Progenitor cell of endocrine pancreas (in vitro differentiated cells): ENCODE measurements at regions not wholly inside any gene's neighbourhood (a gene's known extent, or its start where the extent isn't known, plus 50 kb on each side); places are given as distances from the start of the nearest gene placed in this dataset.

ENCODE experiments used
- DNase-seq: peaks from one replicate; pipeline ENCODE4 v3.0.0; 2021; ENCODE audit warnings: low spot score; ENCODE audit not compliant: unreplicated experiment
- H3K27ac Mint-ChIP-seq: 2 replicates; pipeline ENCODE4 v1.8.0; 2021; ENCODE audit warnings: mild to moderate bottlenecking, moderate library complexity, mixed read lengths
- H3K27me3 Mint-ChIP-seq: 2 replicates; pipeline ENCODE4 v1.8.0; 2021; ENCODE audit warnings: mixed read lengths
- H3K36me3 Mint-ChIP-seq: 2 replicates; pipeline ENCODE4 v1.8.0; 2022; ENCODE audit warnings: mixed read lengths; ENCODE audit not compliant: insufficient read depth
- H3K4me1 Mint-ChIP-seq: 2 replicates; pipeline ENCODE4 v1.8.0; 2021; ENCODE audit warnings: low read depth, mixed read lengths
- H3K4me3 Mint-ChIP-seq: 2 replicates; pipeline ENCODE4 v1.8.0; 2021; ENCODE audit warnings: low read depth, mild to moderate bottlenecking, moderate library complexity, mixed read lengths
- H3K9me3 Mint-ChIP-seq: 2 replicates; pipeline ENCODE4 v1.8.0; 2021; ENCODE audit warnings: low read depth, mixed read lengths
- TF ChIP-seq, protein P1 (sequence below): fragments of 200-600 bp; sonication (generic); IDR thresholded peaks from one replicate; pipeline ENCODE4 v1.5.0; 2021; ENCODE audit warnings: antibody characterized with exemption, mild to moderate bottlenecking; ENCODE audit not compliant: unreplicated experiment

DNA sequence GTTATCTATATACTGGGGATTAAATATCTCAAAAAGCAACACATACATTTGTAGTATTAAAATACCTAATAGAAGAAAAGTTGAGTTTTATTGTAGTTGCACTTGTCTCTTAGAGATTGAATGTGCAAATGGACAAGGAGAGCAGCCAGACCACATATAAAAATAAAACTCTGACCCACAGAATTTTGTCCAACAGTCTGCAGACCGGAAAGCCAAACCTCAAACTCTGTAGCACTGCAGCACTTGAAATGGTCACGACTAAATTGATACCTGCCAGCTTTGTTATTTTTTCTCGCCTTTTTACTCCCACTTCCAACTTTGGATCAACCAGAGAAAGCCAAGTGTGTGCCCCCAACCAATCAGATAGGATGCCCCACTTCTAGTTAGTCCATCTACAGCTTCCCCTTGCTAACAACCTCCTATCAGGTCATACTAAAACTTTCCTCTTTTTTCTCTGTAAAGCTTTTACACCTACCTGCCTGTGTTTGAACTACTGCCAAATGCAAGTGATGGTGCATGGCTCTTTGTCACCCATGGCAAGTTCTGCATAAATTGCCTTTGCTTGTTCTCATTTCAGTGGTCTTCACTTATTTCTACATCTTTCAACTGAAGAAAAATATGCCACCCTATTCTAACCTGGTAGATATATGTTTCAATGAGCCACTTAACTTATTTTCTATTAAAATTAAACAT lies 1250.7 kb upstream of the SPRY2 start:
- Mint-ChIP-seq H3K9me3 (no peaks in the 10 kb centered on the region), H3K27me3 (no peaks in the 10 kb centered on the region), H3K4me3 (no peak overlapping the region), H3K36me3 (no peaks in the 10 kb centered on the region), H3K27ac (no peak overlapping the region), H3K4me1 (peaks cover 8% of the 10 kb centered on the region)
- DNase-seq = no peak
- TF ChIP-seq, protein P1, sequence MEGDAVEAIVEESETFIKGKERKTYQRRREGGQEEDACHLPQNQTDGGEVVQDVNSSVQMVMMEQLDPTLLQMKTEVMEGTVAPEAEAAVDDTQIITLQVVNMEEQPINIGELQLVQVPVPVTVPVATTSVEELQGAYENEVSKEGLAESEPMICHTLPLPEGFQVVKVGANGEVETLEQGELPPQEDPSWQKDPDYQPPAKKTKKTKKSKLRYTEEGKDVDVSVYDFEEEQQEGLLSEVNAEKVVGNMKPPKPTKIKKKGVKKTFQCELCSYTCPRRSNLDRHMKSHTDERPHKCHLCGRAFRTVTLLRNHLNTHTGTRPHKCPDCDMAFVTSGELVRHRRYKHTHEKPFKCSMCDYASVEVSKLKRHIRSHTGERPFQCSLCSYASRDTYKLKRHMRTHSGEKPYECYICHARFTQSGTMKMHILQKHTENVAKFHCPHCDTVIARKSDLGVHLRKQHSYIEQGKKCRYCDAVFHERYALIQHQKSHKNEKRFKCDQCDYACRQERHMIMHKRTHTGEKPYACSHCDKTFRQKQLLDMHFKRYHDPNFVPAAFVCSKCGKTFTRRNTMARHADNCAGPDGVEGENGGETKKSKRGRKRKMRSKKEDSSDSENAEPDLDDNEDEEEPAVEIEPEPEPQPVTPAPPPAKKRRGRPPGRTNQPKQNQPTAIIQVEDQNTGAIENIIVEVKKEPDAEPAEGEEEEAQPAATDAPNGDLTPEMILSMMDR = no peak

DNA sequence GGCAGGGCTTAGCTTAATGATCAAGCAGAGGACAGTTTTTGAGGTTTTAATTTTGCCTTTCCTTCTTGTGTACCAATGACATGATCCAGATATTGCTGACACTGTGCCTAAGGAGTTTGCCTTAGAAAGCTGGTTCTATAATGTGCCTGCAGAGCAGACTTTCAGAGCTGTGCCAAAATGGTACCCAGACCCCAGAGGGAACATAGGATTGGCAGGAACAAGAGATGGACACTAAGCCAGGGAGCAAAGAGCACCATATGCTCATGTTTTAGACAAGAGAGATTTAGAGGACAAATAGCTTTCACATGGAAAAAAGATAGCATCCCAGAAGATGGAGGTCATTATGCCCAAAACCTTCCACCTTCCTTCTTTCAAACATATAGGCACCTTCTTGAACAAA lies 1241.5 kb upstream of the SPRY2 start:
- Mint-ChIP-seq H3K27me3 (no peaks in the 10 kb centered on the region), H3K36me3 (no peaks in the 10 kb centered on the region), H3K9me3 (peaks cover 2% of the 10 kb centered on the region), H3K27ac (no peak overlapping the region), H3K4me3 (no peak overlapping the region), H3K4me1 (peaks cover 4% of the 10 kb centered on the region)
- DNase-seq = no peak
- TF ChIP-seq, protein P1 = no peak

DNA sequence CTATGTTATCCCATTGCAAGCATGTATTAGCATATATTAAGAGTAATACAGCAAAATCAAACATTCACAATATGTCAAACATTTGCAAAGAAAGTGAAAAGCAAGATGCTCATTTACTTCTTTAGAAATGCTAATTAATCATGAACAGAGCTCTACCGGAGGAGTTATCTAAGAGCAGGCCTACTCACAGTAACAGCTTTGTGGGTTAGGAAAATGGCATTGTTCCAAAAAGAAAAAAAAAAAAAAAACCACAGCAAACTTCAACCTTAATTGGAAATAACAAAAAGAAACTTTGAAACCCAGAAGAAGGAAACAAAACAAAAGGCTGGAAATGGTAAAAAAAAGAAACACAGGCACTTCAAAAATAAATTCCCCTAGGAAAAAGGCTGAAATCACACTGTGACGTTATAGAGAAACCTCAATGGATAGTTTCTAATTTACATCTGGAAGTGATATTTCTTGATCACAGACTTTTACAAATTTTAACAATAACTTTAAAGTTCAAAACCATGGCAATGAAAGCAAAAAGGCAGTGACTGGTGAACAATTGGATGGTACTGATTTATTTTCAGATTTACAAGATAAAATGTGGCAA lies 1236.8 kb upstream of the SPRY2 start:
- Mint-ChIP-seq H3K36me3 (no peaks in the 10 kb centered on the region), H3K9me3 (peaks cover 4% of the 10 kb centered on the region), H3K4me3 (no peak overlapping the region), H3K4me1 (peaks cover 4% of the 10 kb centered on the region), H3K27ac (no peak overlapping the region), H3K27me3 (no peaks in the 10 kb centered on the region)
- DNase-seq = no peak
- TF ChIP-seq, protein P1 = no peak

DNA sequence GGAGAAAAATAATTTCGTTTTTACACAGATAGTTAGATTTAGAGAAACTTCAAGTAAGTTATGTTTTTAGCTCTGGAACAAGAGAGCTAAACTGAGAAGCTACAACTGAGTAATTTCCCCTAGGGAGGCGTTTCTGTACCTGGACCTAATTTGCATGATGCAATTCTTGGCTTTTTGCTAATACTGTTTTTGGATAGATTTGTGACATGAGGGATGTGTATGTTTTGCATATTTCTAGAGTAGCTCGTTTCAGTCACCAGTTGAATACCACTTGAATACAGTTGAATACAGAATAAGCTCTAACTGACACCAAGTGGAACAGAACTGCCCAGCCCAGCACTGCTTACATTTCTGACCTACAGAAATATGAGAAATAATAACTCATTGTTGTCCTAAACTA lies 1227.9 kb upstream of the SPRY2 start:
- H3K27ac Mint-ChIP-seq = no peak overlapping the region
- no peaks in the 10 kb centered on the region for H3K36me3 Mint-ChIP-seq
- peaks cover 4% of the 10 kb centered on the region for H3K4me1 Mint-ChIP-seq
- H3K9me3 Mint-ChIP-seq = no peaks in the 10 kb centered on the region
- TF ChIP-seq, protein P1 = no peak
- no peak overlapping the region for H3K4me3 Mint-ChIP-seq
- no peaks in the 10 kb centered on the region for H3K27me3 Mint-ChIP-seq
- DNase-seq = no peak

DNA sequence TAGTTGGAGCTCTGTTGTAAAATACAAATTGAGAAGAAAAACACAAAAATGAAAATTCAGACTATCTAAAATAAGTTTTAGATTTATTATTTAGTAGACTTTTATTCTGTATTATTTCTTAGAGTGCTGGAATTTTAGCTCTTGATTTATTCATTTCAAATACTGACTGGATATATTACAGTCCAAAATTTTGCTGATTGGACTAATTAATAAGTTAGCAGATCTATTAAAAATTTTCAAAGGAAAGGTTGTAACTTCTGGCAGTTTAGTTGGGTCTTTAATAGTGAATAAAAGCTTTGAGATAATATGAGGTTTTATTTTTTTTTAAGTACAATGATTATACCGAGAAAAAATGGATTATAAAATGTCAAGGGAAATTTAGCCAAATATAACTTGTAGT lies 1224.9 kb upstream of the SPRY2 start:
- peaks cover 10% of the 10 kb centered on the region for H3K9me3 Mint-ChIP-seq

More for the DNA sequence above, 1224.9 kb upstream of the SPRY2 start:
- H3K36me3 Mint-ChIP-seq = no peaks in the 10 kb centered on the region
- no peak overlapping the region for H3K4me3 Mint-ChIP-seq
- H3K27me3 Mint-ChIP-seq = no peaks in the 10 kb centered on the region
- TF ChIP-seq, protein P1 = no peak
- H3K27ac Mint-ChIP-seq = no peak overlapping the region
- no peaks in the 10 kb centered on the region for H3K4me1 Mint-ChIP-seq
- no peak for DNase-seq
